ENCODE measurements at regions not wholly inside any gene's neighbourhood (a gene's known extent, or its start where the extent isn't known, plus 50 kb on each side); places are given as distances from the start of the nearest gene placed in this dataset.

DNA sequence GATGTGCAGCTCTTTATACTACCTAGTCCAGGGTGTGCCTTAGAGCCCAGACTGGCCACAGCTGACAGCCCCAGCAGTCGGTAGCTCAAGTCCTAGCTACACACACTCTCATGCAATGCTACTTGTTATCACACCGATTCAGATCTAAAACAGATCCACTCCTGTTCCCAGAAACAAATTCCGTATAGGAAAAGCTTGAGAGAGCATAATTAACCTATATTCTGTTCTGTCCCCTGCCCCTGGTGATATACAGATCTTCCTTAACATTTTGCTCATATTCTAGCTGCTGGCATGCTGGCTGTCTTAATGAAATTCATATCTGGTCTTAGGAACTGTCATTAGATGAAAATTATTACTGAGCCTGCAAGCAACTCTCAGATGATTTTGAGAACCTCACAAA is 204.3 kb downstream of the SOX2 start:
- TF ChIP-seq POLR2AphosphoS5 (IDR thresholded peaks at IDR 0.05; ENCODE audit: low read depth, low read length) = no peak
- TF ChIP-seq POLR2A (IDR thresholded peaks at IDR 0.05; ENCODE audit: low read depth, low read length) = no peak
- no peak for TF ChIP-seq SPI1 (IDR thresholded peaks at IDR 0.05; ENCODE audit: low read depth, low read length)
